ENCODE measurements at regions not wholly inside any gene's neighbourhood (a gene's known extent, or its start where the extent isn't known, plus 50 kb on each side); places are given as distances from the start of the nearest gene placed in this dataset.
A peak's percentile ranks its signal among the peaks of the same experiment; 100 is the strongest.

- TF ChIP-seq GATA3 (IDR thresholded peaks at IDR 0.05; ENCODE audit: borderline replicate concordance) (no peak), EHF (CRISPR knock-in tag; IDR thresholded peaks at IDR 0.05) (no peak), ELK1 (IDR thresholded peaks at IDR 0.05; ENCODE audit: low read depth, low read length) (no peak), CBX2 (IDR thresholded peaks at IDR 0.05; ENCODE audit: borderline replicate concordance, low read depth) (no peak), PHF8 (IDR thresholded peaks at IDR 0.05; ENCODE audit: borderline replicate concordance, low read depth) (no peak), RAD21 (conservative IDR thresholded peaks at IDR 0.05 in 1 of 2, IDR thresholded peaks at IDR 0.05 in 1 of 2) (no peak), POLR2AphosphoS2 (conservative IDR thresholded peaks at IDR 0.05; ENCODE audit: low read length) (no peak), TP53 (CRISPR knock-in tag; IDR thresholded peaks at IDR 0.05) (no peak), FOXS1 (CRISPR knock-in tag; IDR thresholded peaks at IDR 0.05) (no peak), RNF2 (IDR thresholded peaks at IDR 0.05; ENCODE audit: borderline replicate concordance, low read depth) (no peak), ZC3H11A (IDR thresholded peaks at IDR 0.05) (no peak), FOSL2 (IDR thresholded peaks at IDR 0.05) (no peak), FOSL2 (CRISPR knock-in tag; IDR thresholded peaks at IDR 0.05) (no peak), JUNB (IDR thresholded peaks at IDR 0.05) (no peak), NFE2L2 (conservative IDR thresholded peaks at IDR 0.05; ENCODE audit: low read length) (no peak), CBX8 (IDR thresholded peaks at IDR 0.05) (no peak), ESRRA (IDR thresholded peaks at IDR 0.05; ENCODE audit: borderline replicate concordance, low read length) (no peak)
- Histone ChIP-seq H3K9me3 (no peaks in the 10 kb centered on the region), H3K27ac (no peak overlapping the region), H3K4me2 (no peak overlapping the region), H3K4me1 (no peaks in the 10 kb centered on the region), H3K4me3 (no peak overlapping the region)
- no peak for DNase-seq (ENCODE audit: low read depth in 1 of 2, low spot score in 1 of 2)
- no peak for FAIRE-seq
- WGBS (ENCODE audit: missing lambda C conversion rate) = 55% methylated on average over 2 of the region's 2 CpGs
- ATAC-seq = no peak
- CTCF ChIA-PET = no interaction called here
- POLR2A ChIA-PET = no interaction called here
Measured at GRCh38 chr11:110522471-110522870, 92.7 kb downstream of the FDX1 start.

GRCh38 chr11:110524238-110524637 is 94.5 kb downstream of the FDX1 start:
- ATAC-seq = peak; percentile 53 to 62; a peak in 3 of 6 replicates
- Histone ChIP-seq H3K9me3 (0 out of 3 replicates have a peak, but pooled peaks cover 2% of the 10 kb centered on the region), H3K4me2 (no peak overlapping the region), H3K4me3 (no peak overlapping the region), H3K4me1 (no peaks in the 10 kb centered on the region), H3K27ac (no peak overlapping the region)
- ChIA-PET POLR2A (no interaction called here), CTCF (no interaction called here)
- WGBS (ENCODE audit: missing lambda C conversion rate) = 29% methylated on average over 6 of the region's 6 CpGs
- DNase-seq (ENCODE audit: low read depth in 1 of 2, low spot score in 1 of 2) = peak in 1 of 2 experiments; percentile 28
- no peak for FAIRE-seq
- TF ChIP-seq NFE2L2 (conservative IDR thresholded peaks at IDR 0.05; ENCODE audit: low read length) (no peak), EHMT2 (IDR thresholded peaks at IDR 0.05; ENCODE audit: low read depth) (no peak), RARB (CRISPR knock-in tag; IDR thresholded peaks at IDR 0.05) (no peak), MAX (IDR thresholded peaks at IDR 0.05) (peak; percentile 51; the same call in 1 of the 2 replicates)

GRCh38 chr11:110525883-110526282 is 96.1 kb downstream of the FDX1 start:
- no peak overlapping the region for H3K4me2 ChIP-seq
- 93% methylated on average over 1 of the region's 1 CpG for WGBS (ENCODE audit: missing lambda C conversion rate)
- DNase-seq (ENCODE audit: low read depth in 1 of 2, low spot score in 1 of 2) (no peak), ATAC-seq (no peak; a peak in 1 of 6 replicates), FAIRE-seq (no peak)
- H3K27ac ChIP-seq = no peak overlapping the region
- TF ChIP-seq MAZ (IDR thresholded peaks at IDR 0.05; ENCODE audit: borderline replicate concordance, low read depth, low read length) = no peak
- no peak for TF ChIP-seq RFX5 (IDR thresholded peaks at IDR 0.05)
- TF ChIP-seq NR3C1 (IDR thresholded peaks at IDR 0.05) = no peak
- TF ChIP-seq POLR2A (IDR thresholded peaks at IDR 0.05; ENCODE audit: low read length) = no peak
- TF ChIP-seq RCOR1 (IDR thresholded peaks at IDR 0.05; ENCODE audit: low read depth, low read length) = no peak
- no peak overlapping the region for H3K4me3 ChIP-seq
- POLR2A ChIA-PET = no interaction called here
- CTCF ChIA-PET = interaction anchor here (0.6 kb wide), 1 partner anchor 1385 kb away, joined by 3 read pairs; no protein-coding TSS in a partner anchor
- H3K9me3 ChIP-seq = 0 out of 3 replicates have a peak, but pooled peaks cover 2% of the 10 kb centered on the region
- no peaks in the 10 kb centered on the region for H3K4me1 ChIP-seq

All from A549 (cell line).